Endodermal cell (in vitro differentiated cells): ENCODE measurements at regions not wholly inside any gene's neighbourhood (a gene's known extent, or its start where the extent isn't known, plus 50 kb on each side); places are given as distances from the start of the nearest gene placed in this dataset.

Experiments used
- DNase-seq: peaks from one replicate; pipeline ENCODE4 v3.0.0-alpha.2; 2017
- H3K27ac ChIP-seq: 2 replicates; pipeline ENCODE4 v1.5.1; 2013; ENCODE audit warnings: mild to moderate bottlenecking, low read depth, low read length, moderate library complexity
- H3K27me3 ChIP-seq: 2 replicates; pipeline ENCODE4 v1.6.1; 2013; ENCODE audit warnings: mild to moderate bottlenecking, low read length, moderate library complexity; ENCODE audit not compliant: insufficient read depth, control insufficient read depth, poor library complexity, severe bottlenecking
- H3K36me3 ChIP-seq: 2 replicates; pipeline ENCODE4 v1.7.0; 2013; ENCODE audit warnings: mild to moderate bottlenecking, low read length, moderate library complexity; ENCODE audit not compliant: control insufficient read depth, insufficient read depth
- H3K4me1 ChIP-seq: one replicate; pipeline ENCODE4 v1.7.0; 2013; ENCODE audit warnings: low read length; ENCODE audit not compliant: control insufficient read depth, insufficient read depth
- H3K4me3 ChIP-seq: 2 replicates; pipeline ENCODE4 v1.5.1; 2013; ENCODE audit warnings: mild to moderate bottlenecking, low read length, moderate library complexity
- H3K9ac ChIP-seq: 2 replicates; pipeline ENCODE4 v1.6.1; 2013; ENCODE audit warnings: mild to moderate bottlenecking, low read length, moderate library complexity; ENCODE audit not compliant: poor library complexity, severe bottlenecking; ENCODE audit errors: extremely low read depth
- H3K9me3 ChIP-seq: 2 replicates; pipeline ENCODE4 v1.6.1; 2013; ENCODE audit warnings: mild to moderate bottlenecking, low read length, moderate library complexity; ENCODE audit not compliant: control insufficient read depth
- H3K27ac Mint-ChIP-seq: 2 replicates; pipeline ENCODE4 v1.8.0; 2020; ENCODE audit warnings: mixed read lengths
- H3K27me3 Mint-ChIP-seq: 2 replicates; pipeline ENCODE4 v1.8.0; 2021; ENCODE audit warnings: mild to moderate bottlenecking, mixed read lengths; ENCODE audit not compliant: insufficient read depth
- H3K36me3 Mint-ChIP-seq: 2 replicates; pipeline ENCODE4 v1.8.0; 2020; ENCODE audit warnings: low read depth, mixed read lengths
- H3K4me1 Mint-ChIP-seq: 2 replicates; pipeline ENCODE4 v1.8.0; 2020; ENCODE audit warnings: mixed read lengths
- H3K4me3 Mint-ChIP-seq: 2 replicates; pipeline ENCODE4 v1.8.0; 2020; ENCODE audit warnings: mild to moderate bottlenecking, moderate library complexity, mixed read lengths
- H3K9me3 Mint-ChIP-seq: 2 replicates; pipeline ENCODE4 v1.8.0; 2020; ENCODE audit warnings: mild to moderate bottlenecking, mixed read lengths
- CTCF ChIP-seq: fragments of 200-600 bp; sonication (generic); conservative IDR thresholded peaks from 2 replicates; pipeline ENCODE4 v1.5.0; 2021; ENCODE audit warnings: antibody characterized with exemption, mild to moderate bottlenecking
- WGBS, 2 experiments: methylation state at CpG; one replicate each; pipeline versions ENCODE4 v1.1.5 to v1.1.7; 2013; ENCODE audit warnings: missing lambda C conversion rate in 2 of 2, mixed read lengths in 1 of 2; ENCODE audit not compliant: insufficient coverage in 1 of 2, insufficient read length in 1 of 2; 5-methylcytosine and 5-hydroxymethylcytosine counted together

DNA sequence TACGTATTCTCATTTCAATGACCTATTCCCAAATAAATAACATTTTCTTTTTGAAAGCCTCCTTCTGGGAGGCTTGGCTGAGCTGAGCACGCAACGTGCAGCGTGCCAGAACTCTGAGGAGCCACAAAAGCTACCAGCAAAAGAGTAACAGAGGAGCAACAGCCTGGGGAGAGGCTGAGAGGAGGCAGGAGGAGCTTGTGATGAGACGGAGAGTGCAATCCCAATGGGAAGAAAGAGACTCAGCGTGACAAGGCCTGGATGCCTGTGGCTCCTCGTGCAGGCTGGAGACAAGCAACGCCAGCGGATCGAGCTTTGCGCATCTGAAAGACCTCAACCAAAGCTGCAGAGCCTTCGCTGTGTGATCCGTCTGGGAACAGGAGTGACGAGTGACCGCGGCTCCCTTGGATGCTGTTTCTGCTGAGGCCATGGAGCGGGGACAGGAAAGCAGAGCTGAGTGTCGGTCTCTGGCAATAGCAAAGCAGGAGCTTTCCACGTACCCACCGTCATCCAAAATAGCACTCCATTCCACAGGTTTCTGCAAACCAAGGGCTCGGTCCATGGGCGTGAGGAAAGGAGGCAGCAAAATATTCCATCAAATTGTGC, 171.7 kb upstream of the PFKP start:
- Histone ChIP-seq H3K4me1 (no peaks in the 10 kb centered on the region), H3K4me3 (no peak overlapping the region), H3K27me3 (no peaks in the 10 kb centered on the region), H3K36me3 (no peaks in the 10 kb centered on the region), H3K9ac (no peak overlapping the region), H3K9me3 (no peaks in the 10 kb centered on the region), H3K27ac (no peak overlapping the region)
- no peaks in the 10 kb centered on the region for H3K4me1 Mint-ChIP-seq
- H3K27me3 Mint-ChIP-seq = no peaks in the 10 kb centered on the region
- TF ChIP-seq CTCF = no peak
- WGBS, 2 experiments = 83 to 90% methylated on average over 21 to 22 of the region's 22 CpGs
- no peak overlapping the region for H3K27ac Mint-ChIP-seq
- no peaks in the 10 kb centered on the region for H3K9me3 Mint-ChIP-seq
- no peak overlapping the region for H3K4me3 Mint-ChIP-seq
- no peak for DNase-seq
- no peaks in the 10 kb centered on the region for H3K36me3 Mint-ChIP-seq

- no peak for TF ChIP-seq CTCF
- H3K9me3 ChIP-seq = no peaks in the 10 kb centered on the region
- H3K4me3 ChIP-seq = no peak overlapping the region
- Mint-ChIP-seq H3K4me1 (no peaks in the 10 kb centered on the region), H3K9me3 (no peaks in the 10 kb centered on the region), H3K4me3 (no peak overlapping the region), H3K36me3 (no peaks in the 10 kb centered on the region), H3K27ac (no peak overlapping the region), H3K27me3 (no peaks in the 10 kb centered on the region)
- no peaks in the 10 kb centered on the region for H3K4me1 ChIP-seq
- no peaks in the 10 kb centered on the region for H3K27me3 ChIP-seq
- H3K9ac ChIP-seq = no peak overlapping the region
- H3K36me3 ChIP-seq = no peaks in the 10 kb centered on the region
- H3K27ac ChIP-seq = no peak overlapping the region
- WGBS, 2 experiments = 93 to 96% methylated on average over 16 of the region's 16 CpGs
- DNase-seq = no peak
These were observed 173.4 kb upstream of the PFKP start for GRCh38 chr10:2893991-2894390.

- H3K27me3 Mint-ChIP-seq = no peaks in the 10 kb centered on the region
- H3K36me3 Mint-ChIP-seq = no peaks in the 10 kb centered on the region
- H3K27ac Mint-ChIP-seq = no peak overlapping the region
- no peak overlapping the region for H3K9ac ChIP-seq
- no peaks in the 10 kb centered on the region for H3K4me1 Mint-ChIP-seq
- WGBS, 2 experiments = 87 to 90% methylated on average over 16 to 21 of the region's 21 CpGs
- H3K9me3 ChIP-seq = no peaks in the 10 kb centered on the region
- H3K36me3 ChIP-seq = no peaks in the 10 kb centered on the region
- TF ChIP-seq CTCF = no peak
- no peak for DNase-seq
- no peaks in the 10 kb centered on the region for H3K27me3 ChIP-seq
- no peak overlapping the region for H3K4me3 ChIP-seq
- H3K9me3 Mint-ChIP-seq = no peaks in the 10 kb centered on the region
- no peak overlapping the region for H3K4me3 Mint-ChIP-seq
- no peak overlapping the region for H3K27ac ChIP-seq
- no peaks in the 10 kb centered on the region for H3K4me1 ChIP-seq
These were observed 174.0 kb upstream of the PFKP start for GRCh38 chr10:2893158-2893845.
